Activated CD4-positive, alpha-beta T cell treated with anti-CD3 and anti-CD28 coated beads, Interleukin-2, amount 50 U/mL, for 4 hours (primary cell): ENCODE measurements at regions not wholly inside any gene's neighbourhood (a gene's known extent, or its start where the extent isn't known, plus 50 kb on each side); places are given as distances from the start of the nearest gene placed in this dataset.
"Not testable (repeated sequence)": the region's sequence is repeated elsewhere in the genome, so short reads cannot be mapped to it uniquely, and the experiment has no call there.

Experiments used
- DNase-seq, 2 experiments: peaks; one replicate each; pipeline ENCODE4 v3.0.0-alpha.2; 2020

GRCh38 chr4:128565054-128565453 is 244.4 kb upstream of the JADE1 start:
- DNase-seq: no peak

- no peak for DNase-seq
Measured at GRCh38 chr4:128564081-128564630, 245.3 kb upstream of the JADE1 start.

DNA sequence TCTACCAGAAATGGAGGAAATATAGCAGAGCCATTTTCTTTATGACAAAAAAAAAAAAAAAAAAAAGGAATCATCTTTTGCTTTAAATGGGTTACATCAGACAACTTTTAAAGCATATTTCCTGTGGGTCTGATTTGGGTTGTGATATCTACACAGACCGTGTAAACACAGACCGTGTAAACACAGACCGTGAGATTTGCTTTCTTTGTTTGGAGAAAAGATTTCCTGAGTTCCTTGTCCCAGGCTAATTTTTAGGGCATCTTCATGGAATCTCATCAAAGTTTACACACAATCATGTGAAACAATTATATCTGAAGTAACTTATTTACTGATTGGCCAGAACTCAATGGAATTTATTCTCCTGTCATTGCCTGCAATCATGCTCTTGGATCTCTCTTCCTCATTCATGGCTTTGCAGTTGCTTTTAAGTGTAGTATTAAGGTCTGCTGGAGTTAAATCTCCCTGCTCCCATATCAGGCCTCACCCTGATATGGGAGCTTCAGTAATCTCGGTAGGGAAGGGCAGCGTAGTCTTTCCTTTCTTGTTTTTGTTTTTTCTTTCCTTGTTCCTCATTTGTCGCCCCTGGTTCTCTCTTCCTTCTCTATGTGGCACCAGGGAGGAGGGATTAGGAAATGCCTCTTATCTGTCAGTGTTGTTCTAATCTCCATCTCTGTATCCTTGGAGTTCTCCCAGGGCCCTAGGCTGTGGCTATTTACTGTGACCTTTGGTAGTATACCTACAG is 248.6 kb upstream of the JADE1 start:
- no peak for DNase-seq

DNA sequence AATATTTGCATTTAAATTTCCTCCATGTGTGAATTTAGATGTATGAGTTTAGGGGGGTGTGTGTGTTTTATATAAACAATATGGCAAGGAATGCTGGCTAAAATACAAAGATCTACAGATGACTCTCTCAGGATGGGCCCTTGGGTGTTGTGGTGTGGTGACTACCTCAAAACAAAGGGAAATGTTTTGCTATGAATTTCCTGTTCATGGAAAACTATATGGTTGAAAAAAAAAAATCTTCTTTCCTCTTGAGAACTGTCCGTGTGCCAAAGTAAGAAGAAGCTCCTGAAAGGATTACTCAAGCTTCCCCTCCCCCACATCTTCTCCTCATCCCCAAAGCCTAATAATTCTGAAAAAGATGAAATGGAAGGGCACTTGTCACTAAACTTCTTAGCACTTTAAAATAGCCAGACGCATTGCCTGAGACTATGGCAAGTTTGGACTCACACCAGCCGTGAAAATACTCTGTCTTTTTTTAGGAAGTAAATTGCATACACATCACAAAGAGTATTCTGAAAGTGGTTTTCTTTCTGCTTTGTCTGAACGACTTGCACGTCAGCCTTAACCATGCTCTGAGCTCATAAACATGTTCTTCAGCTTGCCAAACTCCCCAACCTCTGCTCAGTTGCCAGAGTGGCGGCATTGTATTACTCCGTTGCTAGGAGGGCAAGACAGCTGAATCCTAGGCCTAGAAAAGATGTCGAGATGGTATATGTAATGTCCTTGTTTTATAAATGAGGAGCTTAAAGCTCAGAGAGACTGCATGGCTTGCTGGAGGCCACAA is 250.4 kb upstream of the JADE1 start:
- no peak for DNase-seq

DNA sequence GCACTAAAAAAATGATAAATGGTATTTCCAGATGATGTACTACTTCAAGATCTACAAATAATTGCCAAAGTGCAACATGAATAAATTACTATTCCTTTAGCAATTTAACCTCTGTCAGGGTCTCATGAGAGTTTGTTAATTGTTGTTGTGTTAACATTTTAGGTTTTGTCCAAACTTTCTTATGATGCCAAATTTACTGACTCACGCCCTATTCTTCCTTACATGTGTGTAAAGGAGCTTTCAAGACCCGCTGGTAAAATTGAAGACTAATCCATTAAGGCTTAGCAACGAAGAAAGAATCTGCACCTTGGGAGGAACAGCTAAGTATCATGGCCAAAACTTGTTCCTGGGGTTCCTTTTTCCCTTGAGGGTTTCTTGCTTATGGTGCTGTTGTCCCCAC is 252.7 kb upstream of the JADE1 start:
- DNase-seq: no peak

- DNase-seq: no peak
Measured at GRCh38 chr4:128553686-128554515, 255.6 kb upstream of the JADE1 start.

DNA sequence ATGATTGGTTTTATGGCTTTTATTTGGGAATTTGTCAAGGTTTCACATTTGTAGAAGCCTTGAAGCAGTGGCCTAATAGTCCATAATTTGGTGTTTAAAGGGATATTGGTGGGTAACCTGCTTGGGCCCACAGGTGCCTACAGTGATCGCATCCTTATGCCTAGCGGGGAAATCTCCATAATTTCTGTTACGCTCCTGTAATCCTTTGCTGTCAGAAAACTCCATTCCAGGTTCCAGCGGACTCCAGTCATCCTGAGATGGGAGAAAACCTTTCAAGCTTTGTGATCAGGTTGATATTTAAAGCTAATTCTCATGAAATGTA is 257.0 kb upstream of the JADE1 start:
- no peak for DNase-seq

GRCh38 chr4:128551280-128551679 is 258.2 kb upstream of the JADE1 start:
- DNase-seq: no peak

- DNase-seq: no peak
Measured at GRCh38 chr4:128550060-128550459, 259.4 kb upstream of the JADE1 start.

GRCh38 chr4:128549636-128550035 is 259.9 kb upstream of the JADE1 start:
- no peak for DNase-seq

DNA sequence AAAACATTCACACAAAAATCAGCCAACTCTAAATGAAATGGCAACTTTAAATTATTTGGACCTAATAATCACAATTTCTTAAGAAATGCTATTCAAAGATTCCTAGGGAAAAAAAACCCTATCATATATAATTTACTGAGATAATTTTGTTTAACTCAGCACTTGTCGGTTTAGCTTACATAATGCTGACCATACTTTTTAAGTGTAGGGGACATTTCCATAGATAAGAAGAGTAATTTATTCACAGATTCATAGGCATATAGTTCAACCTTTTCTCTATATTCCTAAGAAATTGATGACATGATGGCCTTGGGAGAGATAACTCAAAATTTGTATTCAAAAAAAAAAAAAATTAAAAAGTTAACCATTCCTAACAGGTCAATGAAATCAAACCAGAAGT is 260.8 kb upstream of the PGRMC2 start:
- DNase-seq: no peak

- DNase-seq: no peak
Measured at GRCh38 chr4:128544272-128544671, 256.7 kb upstream of the PGRMC2 start.

- no peak for DNase-seq
Measured at GRCh38 chr4:128543696-128544095, 256.1 kb upstream of the PGRMC2 start.

DNA sequence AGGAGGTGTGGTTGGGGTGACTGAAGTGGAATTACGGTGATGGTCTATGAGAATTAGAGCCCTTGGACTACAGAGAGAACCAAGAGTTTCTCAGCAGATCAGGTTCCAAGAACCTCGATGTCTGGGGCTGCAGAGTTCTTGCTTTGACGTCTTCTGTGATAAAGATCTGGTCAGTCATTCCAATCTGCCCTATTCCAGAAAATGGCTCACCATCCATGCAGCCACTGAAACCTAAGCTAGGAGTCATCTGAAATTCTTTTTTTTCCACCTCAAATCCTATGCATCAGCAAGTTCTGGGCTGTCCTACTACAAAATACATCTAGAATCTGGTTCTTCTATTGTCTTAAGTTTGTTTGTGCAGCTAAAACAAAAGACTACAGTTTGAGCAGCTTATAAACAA is 254.4 kb upstream of the PGRMC2 start:
- no peak for DNase-seq

DNA sequence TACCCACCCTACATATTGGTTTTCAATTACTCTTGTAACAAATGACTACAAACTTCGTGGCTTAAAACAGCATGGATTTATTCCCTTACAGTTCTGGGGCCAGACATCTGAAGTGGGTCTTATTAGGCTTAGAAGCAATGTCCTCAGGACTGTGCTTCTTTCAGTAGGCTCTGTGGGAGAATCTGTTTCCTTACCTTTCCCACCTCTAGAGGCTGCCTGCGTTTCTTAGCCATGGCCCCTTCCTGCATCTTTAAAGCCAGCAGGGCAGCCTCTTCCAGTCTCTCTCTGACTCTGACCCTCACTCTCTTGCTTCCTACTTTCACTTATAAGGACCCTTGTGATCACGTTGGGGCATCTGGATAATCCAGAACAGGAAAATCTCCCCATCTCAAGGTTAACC is 252.5 kb upstream of the PGRMC2 start:
- DNase-seq: no peak

GRCh38 chr4:128538111-128538882 is 250.7 kb upstream of the PGRMC2 start:
- DNase-seq: no peak

DNA sequence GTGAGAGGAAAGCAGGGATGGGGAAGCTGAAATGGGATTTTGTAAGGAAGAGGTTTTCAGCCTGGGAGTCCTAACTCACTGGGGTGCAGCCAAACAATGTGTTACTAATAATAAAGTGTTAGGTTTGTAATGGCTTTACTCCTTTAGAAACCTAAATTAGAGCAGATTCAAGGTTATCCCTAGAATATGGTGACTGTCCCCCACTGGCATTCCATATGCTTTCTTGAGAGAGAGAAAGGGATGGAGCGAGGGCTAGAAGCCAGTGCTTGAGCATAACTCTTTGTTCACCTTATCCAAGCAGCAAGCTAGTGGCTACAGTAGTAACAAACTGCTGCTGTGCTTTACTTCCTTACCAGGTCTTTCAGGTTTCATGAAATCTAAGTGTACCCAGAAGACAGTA is 249.1 kb upstream of the PGRMC2 start:
- DNase-seq: no peak

DNA sequence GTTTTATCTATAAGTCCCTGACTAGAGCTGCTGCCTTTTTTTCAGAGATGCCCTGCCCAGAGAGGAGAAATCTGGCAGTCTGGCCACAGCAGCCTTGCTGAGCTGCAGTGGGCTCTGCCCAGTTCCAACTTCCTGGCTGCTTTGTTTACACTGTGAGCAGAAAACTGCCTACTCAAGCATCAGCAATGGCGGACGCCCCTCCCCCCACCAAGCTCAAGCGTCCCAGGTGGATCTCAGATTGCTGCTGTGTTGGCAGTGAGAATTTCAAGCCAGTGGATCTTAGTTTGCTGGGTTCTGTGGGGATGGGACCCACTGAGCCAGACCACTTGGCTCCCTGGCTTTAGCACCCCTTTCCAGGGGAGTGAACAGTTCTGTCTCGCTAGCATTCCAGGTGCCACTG is 247.9 kb upstream of the PGRMC2 start:
- DNase-seq: not testable (repeated sequence)

DNA sequence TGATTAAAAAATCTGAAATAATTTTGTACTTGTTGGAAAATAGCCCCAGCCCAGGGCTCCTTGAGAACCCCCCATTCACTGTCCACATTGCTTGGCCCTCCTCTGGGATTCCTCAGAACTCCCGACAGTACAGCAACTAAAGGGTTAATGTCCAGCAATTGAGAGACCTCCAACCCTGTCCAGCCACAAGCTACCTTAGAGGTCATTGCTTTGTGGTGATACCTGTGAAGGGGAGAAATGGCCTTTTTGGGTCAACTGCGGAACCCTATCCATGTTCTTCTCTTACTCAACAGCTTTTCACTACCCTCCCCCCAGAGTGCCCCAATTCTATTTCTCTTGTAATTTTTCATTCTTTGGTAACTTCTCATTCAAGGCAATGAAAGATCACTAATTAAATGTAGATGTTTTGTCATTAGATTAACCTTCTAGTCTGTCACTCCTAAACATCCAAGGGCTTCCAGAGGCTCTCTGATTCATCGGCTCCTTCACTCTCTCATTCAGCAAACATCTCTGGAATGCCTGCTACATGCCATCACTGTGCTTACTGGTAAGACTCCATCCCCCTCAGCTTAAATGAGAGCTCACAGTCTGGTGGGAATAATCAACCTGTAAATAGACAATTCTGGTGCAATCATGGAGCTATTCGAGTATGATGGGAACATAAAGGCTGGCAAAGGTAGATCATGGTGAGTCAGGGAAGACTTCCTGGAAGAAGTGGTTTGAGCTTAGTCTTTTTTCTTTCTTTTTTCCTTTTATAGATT is 241.4 kb upstream of the PGRMC2 start:
- DNase-seq: no peak

- no peak for DNase-seq
Measured at GRCh38 chr4:128527946-128528576, 240.4 kb upstream of the PGRMC2 start.

DNA sequence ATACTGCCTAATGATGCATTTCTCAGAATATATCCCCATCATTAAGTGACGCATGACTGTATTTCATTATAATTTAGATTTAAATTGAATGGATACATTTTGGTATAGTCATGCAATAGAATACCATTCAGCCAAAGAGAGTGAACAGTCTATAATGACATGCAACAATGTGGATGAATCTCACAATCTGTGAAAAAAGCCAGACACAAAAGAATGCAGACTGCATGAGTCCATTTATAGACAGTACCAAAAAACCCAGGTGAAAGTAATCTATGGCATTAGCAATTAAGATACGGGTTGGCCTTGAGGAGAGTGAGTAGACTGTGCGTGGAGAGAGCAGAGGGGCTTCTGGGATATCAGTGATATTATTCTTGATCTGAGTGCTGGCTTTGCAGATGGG is 239.7 kb upstream of the PGRMC2 start:
- DNase-seq: no peak
